MV-4-11 (cell line): ENCODE measurements at regions not wholly inside any gene's neighbourhood (a gene's known extent, or its start where the extent isn't known, plus 50 kb on each side); places are given as distances from the start of the nearest gene placed in this dataset.
"Not testable (repeated sequence)": the region's sequence is repeated elsewhere in the genome, so short reads cannot be mapped to it uniquely, and the experiment has no call there.

ENCODE experiments used
- DNase-seq: peaks from one replicate; lab custom pipeline; 2025; lab: John Stamatoyannopoulos, UW

DNA sequence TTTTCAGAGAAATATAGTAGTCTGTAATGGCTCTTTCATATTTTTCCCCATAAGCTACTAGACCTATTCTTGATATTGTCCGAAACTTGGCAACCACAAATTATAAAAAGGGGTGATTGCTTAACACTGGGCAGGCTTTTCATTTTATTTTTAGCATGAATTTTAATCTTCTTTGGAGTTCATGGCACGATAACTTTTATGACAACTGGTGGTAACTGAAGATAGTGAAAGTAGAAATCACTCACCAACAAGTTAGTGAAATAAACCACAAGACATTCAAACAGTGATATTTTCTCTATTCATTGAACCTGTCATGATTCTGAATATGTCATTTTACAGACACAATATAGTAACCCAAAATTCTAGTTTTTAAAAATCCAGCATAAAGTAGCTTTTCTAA is 213.9 kb downstream of the PRDM9 start:
- DNase-seq = peak; percentile 94

DNA sequence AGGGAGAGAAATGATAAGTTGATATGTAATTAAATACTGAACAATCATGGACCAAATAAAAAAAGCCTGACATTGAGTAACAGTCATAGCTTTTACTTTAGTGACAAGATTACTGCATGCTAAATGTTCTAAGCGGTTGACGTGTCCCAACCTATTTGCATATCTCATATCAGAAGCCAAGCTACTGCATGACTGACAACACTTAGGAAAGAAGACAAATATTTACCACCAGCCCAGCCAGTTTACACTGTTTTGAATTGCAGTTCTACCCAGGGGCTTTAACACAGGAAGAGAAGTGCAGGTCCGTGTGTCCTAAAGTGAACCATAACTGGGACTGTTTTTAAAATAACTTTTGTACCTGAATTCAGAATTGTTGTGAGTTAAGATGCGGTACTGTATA is 219.9 kb downstream of the PRDM9 start:
- no peak for DNase-seq

DNA sequence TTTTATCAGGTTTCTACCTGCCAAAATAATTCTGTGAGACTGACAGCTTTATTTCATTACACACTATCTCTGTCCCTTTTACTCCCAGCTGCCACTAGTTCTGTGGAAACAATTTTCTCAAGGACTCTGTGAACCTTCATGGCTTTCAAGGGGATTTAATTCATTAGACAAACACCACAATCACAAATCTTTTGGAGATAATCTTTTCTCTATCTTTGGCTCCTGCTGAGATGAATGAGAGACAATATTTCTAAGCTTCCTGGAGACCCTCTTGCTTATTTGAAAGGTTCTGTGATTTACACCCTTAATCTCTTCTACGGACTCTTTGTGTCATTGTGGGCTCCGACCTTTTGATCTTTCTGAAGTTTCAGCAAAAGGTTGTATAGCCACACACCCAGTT is 222.6 kb downstream of the PRDM9 start:
- DNase-seq = no peak

DNA sequence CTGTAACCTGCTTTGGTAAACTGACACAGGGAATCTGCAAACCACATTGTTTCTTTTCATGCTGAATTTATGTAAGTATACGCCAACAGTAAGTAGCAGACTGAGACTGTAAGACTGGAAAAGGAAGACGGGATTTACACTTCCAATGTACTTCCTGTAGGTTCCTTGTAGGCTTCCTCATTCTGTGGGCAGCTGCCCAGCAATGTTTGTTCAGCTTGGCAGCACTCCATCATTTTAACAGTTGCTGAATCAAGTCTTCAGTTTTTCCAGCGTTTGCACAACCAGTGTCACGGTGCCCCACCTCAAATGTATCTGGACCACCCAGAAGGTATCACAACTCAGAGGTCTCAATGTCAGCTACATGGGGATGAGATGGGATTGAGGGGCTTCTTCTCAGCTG is 232.6 kb downstream of the PRDM9 start:
- DNase-seq = peak; percentile 19

DNA sequence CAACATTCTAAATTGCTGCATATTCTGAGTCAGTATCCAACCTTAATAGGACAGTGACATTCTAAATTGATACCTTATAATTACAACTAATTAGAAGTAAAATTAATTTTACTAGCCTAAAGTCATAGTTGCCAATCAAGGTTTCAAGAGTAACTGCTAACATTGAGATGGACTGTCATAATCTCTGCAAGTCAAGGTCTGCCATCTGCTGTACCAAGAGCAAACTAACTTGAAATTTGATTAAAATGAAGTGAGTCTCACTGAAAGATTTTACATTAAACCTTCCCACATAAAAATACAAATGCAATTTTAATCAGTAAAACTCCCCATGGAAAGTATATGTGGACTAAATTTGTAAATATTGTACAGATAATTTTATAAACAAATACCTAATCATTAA is 235.3 kb downstream of the PRDM9 start:
- DNase-seq = no peak

DNA sequence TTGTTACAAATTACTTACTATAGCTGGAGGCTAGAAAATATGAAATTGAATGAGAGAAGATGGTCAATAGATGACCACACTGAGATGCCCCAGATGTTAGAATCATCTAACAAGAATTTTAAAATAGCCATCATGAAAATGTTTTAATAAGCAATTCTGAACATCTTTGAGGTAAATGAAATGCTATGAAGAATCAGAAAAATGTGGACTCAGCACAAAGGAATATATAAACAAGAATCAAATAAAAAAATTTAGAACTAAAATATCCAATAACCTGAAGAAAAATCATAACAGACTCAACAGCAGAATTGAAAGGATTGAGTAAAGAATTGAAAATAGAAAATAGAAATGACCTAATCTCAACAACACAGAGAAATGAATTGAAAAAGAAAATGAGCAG is 248.5 kb downstream of the PRDM9 start:
- DNase-seq = no peak

DNA sequence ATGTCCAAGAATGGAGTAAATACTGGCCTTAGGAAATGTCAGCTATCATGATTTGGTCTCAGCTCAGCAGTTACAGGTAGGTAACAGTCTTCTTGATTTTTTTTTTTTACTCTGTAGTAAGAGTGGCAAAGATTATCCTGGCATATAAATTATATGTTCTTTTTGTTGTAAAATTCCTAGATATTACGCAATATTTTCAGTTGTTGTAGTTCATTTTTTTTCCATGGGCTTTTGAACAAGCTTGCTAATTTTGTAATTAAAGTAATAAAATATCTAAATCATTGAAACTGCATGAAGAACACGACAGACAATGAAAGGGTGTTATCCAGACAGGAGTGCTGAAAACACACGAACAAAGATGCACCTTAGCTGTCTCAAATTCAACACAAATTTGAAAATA is 249.4 kb downstream of the PRDM9 start:
- DNase-seq = no peak

DNA sequence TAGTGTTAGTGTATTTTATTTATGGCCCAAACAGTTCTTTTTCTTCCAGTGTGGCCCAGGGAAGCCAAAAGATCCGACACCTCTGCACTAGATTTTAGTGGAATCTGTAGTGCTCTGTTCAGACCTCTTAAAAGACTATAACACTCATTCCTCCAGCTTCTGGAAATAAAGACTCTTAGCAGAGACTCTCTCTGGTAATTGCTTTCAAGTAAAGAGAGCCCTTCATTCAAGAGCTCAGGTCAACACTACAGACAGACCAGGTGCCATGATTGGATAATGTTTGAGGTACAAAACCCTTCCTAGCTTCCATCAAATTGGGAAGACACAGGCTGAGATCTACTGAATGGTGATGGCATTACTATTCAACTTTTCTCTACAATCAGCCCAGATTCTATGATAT is 255.8 kb downstream of the PRDM9 start:
- DNase-seq = no peak

DNA sequence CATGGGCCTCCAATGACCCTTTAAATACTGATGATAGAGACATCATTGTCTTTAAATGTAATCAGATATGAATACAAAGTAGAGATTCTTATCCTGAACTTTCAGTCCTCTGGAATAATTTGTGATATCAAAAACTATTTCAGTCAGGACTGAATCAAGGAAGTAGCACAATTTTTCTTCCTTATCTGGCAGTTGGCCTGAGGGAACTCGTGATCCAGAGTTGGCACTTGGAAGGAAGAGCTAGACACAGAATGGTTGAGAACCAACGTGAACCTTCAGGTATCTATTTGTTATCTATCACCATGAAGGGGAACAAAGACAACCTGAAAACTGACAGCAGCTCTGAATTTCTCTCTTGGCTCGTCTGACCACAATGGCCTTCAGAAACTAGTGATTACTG is 269.3 kb downstream of the PRDM9 start:
- no peak for DNase-seq

DNA sequence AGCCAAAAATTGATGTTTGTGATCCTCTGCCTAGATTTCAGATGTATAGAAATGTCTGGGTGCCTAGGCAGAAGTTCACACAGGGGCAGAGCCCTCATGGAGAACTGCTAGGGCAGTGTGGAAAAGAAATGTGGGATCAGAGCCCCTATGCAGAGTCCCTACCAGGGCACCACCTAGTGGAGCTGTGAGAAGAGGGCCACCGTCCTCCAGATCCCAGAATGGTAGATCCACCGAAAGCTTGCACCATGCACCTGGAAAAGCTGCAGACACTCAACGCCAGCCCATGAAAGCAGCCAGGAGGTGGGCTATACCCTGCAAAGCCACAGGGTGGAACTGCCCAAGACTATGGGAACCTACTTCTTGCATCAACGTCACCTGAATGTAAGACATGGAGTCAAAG is 292.9 kb downstream of the PRDM9 start:
- DNase-seq = not testable (repeated sequence)

DNA sequence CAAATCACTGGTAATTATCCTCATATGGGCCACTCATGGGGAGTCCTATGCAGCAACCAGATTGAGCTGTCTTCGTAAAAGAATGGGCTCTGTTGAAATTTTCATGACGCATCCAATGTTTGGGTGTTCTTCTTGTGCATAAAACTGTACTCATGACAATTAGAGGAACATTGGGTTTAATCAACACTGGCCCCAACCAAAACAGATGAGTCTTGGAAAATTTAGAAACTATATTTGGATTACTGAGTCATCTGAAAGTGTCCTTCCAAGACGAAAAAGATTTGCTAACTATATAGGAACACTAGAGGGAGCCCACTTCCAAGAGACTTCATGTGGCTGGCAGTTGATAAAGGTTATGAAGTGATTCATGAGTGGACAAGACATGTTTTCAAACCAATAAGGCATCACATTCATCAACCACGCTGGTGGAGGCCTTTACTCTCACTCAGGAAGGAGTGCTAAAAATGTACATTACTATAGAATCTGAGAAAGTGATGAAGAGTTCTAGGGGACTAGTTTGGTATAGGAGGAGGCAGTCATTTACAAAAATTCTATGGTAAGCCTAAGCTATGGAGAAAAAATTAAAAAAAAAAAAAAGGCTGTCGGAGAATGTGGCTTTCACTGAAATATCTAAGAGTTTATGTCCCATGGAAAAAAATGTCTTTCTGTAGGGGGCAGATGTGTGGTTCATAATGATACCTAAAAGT is 313.5 kb downstream of the PRDM9 start:
- peak; percentile 59 for DNase-seq

DNA sequence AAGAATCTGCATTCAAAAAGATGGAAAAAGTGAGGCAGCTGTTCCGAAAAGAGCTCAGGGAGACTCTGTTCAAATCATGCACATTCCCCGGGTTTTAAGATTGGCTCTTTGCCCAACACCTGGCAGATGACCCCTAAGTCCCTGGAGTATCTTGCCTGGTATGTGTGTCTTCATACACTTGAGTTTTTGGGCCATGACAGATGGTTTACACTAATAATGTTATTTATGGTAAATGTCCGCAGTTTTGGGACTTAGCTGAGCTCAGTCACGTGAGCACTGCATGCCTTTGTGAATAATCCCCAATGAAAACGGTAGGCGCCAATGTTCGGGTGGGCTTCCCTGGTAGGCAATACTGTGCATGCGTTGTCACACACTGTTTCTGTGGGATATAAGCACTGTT is 316.1 kb downstream of the PRDM9 start:
- no peak for DNase-seq

DNA sequence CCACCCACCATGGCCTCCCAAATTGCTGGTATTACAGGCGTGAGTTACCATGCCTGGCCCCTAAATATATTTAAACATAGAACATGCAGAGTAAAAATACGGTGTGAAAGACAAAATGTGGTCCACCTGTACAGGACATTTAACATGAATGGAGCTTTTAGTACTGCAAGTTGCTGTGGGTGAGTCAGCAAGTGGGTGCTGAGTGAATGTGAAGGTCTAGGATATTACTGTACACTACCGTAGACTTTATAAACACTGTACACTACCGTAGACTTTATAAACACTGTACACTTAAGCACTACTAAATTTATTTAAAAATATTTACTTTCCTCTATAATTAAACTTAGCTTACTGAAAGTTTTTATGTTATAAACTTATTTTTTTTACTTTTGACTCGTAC is 317.8 kb downstream of the PRDM9 start:
- DNase-seq = no peak

DNA sequence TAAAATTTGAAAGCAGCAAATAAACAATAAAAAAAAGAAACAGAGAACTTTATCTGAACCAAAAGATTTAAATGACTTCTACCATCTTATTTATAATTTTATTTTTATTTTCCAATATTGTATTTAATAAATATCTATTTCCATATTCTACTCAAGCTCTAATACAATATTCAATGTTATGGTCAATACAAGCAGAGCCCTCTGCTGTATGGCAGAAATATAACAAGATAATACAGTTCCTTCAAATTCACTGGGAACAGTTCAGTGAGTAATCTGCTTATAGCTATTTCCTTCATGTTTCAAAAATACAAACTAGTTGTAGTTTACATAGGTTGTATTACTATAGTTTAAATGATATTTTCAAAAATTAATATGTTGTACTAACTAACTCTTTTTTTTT is 332.7 kb downstream of the PRDM9 start:
- no peak for DNase-seq

DNA sequence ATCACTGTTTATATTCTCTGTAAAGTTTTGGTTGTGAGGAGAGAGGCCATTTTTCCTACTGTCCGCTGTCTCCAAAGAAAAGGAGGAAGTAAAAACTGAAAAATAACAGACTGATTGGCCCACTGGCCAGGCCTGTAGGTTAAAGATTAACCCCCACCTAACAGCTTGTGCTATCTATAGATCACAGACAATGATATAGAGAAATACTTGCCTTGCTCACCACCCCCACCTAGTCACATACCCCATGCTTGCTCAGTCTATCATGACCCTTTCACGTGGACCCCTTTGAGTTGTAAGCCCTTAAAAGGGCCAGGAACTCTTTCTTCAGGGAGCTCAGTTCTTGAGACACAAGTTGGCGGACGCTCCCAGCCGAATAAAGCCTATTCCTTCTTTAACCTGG is 357.4 kb downstream of the PRDM9 start:
- DNase-seq = peak; percentile 5

DNA sequence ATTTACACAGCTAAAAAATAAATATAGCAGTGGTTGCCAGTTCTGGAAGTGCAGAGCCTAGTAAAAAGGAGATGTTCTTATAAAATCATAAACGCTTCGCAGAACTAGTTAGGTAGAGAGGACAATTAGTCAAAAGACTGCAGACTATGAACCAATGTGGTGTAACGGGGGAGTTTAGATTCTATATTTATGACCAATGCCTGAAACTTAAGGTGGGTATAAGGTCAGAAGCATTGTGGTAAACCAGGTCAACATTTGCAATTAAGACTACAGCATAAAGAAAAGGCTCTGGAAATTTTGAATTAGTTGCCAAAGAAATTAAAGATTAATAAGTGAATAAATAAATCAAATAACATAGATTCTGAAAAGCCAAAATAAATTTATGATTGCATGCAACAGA is 370.4 kb downstream of the PRDM9 start:
- DNase-seq = no peak

DNA sequence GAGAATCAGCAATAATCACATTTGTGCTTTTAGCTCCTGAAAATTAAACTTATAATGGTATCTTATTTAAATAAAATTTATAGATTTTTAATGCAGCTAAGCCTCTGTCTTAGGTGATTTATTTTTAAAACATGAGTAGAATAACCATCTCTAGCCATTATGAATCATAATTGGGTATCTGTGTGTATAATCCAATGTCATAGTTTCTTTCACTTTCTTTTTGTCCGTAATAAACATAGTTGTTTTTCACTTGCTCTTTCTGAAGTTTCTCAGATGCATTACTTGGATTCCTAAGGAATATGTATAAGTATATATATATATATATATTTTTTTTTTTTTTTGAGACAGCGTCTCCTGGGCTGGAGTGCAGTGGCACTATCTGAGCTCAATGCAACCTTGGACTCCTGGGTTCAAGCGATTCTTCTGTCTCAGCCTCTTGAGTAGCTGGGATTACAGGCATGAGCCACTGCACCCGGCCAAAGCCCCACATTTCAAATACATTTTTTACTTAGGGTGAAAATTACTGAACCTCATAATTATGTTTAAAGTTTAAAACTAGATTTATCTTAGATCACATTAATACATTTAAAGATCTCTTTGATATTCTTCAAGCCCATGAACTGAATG is 377.1 kb downstream of the PRDM9 start:
- no peak for DNase-seq

DNA sequence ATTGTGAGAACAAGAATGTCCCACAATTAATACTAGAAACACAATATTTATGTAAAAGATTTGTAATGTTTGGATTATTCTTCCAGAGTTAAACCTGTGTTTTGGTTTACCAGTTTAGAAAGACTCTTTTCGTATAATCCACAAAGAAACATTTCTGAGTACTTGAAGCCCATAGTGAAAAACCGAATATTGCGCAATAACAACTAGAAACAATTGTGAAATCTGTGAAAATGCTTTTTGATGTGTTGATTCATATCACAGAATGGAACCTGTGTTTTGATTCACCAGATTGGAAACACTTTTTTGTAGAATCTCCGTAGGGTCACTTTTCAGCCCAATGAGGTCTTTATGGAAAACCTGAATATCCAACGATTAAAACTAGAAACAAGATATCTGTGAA is 386.2 kb downstream of the PRDM9 start:
- peak; percentile 31 for DNase-seq

DNA sequence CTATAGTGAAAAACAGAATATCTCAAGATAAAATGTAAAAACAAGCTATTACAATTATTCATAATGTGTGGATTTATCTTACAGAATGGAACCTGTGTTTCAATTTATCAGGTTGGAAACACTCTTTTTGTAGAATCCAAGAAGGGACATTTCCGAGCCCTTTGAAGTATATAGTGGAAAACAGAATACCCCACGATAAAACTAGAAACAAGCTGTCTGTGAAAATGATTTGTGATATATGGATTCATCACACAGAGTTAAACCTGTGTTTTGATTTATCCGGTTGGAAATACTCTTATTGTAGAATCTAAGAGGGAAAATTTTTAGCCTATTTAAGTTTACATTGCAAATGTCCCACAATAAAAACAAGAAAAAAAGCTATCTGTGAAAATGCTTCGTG is 388.2 kb downstream of the PRDM9 start:
- no peak for DNase-seq

DNA sequence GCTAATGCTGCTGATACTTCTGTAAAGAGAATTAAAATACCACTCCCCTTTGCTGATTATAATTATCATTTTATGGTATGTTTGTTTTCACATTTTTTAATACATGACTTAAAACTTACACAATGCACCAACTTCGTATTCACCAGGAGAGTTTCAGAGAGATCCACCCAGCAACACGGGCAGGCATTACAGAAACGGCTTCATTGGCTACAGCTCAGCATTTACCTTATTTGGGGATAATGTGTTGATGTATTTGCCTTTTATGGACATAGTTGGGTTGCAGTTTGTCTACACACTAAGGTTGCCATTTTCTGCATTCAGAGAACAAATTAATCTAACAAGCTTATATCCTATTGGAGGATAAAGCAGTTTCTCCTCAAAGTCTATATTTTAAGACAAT is 423.6 kb downstream of the PRDM9 start:
- no peak for DNase-seq

DNA sequence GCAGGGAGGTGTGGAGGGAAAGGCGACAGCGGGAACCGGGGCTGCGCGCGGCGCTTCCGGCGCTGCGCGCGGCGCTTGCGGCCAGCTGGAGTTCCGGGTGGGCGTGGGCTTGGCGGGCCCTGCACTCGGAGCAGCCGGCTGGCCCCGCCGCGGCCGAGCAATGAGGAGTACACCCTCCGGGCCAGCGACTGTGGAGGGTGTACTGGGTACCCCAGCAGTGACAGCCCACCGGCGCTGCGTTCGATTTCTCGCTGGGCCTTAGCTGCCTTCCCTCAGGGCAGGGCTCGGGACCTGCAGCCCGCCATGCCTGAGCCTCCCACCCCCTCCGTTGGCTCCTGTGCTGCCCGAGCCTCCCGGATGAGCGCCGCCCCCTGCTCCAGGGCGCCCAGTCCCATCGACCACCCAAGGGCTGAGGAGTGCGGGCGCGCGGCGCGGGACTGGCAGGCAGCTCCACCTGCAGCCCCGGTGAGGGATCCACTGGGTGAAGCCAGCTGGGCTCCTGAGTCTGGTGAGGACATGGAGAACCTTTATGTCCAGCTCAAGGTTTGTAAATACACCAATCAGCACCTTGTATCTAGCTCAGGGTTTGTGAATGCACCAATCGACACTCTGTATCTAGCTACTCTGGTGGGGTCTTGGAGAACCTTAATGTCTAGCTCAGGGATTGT is 444.0 kb downstream of the PRDM9 start:
- not testable (repeated sequence) for DNase-seq

DNA sequence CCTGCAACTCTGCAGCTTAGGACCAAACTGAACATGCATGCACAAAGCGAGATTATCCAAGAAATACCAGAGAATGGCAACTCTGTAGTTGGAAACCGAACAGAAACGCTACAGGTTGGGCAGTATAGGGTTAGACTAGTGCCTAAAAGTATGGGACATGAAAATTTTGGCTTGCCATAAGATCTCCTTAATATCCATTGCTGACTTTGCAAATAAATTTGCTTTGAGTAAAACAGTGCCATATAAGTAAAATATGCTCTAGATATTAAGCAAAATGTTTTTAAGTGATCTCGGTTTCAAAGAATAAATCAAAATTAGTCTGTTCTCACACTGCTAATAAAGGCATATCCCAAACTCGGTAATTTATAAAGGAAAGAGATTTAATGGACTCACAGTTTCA is 456.0 kb downstream of the PRDM9 start:
- no peak for DNase-seq

DNA sequence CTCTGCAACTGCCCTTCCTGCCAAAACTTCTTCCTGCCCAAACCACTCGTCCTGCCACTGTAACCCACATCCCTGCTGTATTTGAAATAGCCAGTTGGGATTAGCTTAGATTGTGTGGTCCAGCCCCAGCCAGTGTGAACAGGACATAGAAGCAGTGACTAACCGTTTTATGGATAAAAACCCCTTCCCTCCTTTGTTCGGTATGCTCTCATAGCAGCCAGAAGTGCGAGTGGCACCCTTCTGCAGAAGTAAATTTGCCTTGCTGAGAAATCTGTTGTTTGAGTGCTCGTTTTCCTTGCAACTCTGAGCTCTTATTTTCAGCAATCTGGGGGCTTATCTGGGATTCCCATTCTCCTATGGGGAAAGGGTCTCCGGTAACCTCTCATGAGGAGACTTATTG is 470.0 kb downstream of the PRDM9 start:
- no peak for DNase-seq

DNA sequence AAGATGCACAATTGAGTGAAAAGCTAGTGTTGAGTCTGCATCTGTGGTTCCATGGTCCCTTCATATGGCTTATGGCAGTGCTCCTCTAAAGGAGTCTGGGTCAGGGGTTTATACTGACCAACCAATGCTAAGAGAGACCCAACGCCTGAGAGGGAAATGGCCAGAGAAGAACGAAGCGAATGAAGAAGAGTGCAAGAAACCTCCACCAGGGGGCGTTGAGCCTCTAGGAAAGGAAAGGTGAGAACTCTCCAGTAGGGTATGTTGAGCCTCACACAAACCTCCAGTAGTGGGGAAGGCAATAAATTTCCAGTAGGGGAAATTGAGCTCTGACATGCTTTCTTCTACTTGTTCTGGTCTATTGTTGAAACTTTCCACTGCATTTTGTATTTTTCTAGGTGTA is 470.6 kb downstream of the PRDM9 start:
- DNase-seq = no peak
